Mammary epithelial cell (primary cell): ENCODE measurements at regions not wholly inside any gene's neighbourhood (a gene's known extent, or its start where the extent isn't known, plus 50 kb on each side); places are given as distances from the start of the nearest gene placed in this dataset.

Source experiments
- EZH2 ChIP-seq: IDR thresholded peaks from 2 replicates; pipeline ENCODE4 v1.6.1; 2012; ENCODE audit warnings: low read length, inconsistent platforms, borderline replicate concordance
- TF ChIP-seq, protein P1 (sequence below), 2 donors: IDR thresholded peaks in 1 of 2; conservative IDR thresholded peaks in 1 of 2; 2 replicates each; pipeline ENCODE4 v1.5.1; 2011 to 2012; ENCODE audit warnings: inconsistent platforms in 2 of 2, low read length in 2 of 2, mild to moderate bottlenecking in 2 of 2, control low read depth in 1 of 2, low read depth in 1 of 2; ENCODE audit not compliant: insufficient read depth in 1 of 2; ENCODE audit errors: extremely low read depth in 1 of 2

DNA sequence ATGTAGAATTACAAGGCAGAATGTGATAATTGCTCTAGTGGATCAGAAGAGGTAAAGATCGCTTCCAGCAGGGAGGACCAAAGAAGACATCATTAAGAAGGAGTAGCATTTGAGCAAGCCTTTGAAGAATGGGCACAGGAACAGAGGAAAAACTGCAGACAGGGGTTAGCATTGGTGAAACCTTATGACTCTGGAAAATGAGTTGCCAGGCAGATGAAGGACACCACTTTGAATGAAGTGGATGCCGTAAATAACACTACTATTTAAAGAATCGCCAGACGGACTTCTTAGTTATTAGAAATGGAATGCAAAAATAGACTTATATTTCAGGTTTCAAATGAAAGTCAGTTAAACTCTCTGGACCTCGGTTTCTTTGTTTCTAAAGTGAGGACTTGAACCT is 727.7 kb downstream of the USP25 start:
- no peak for TF ChIP-seq EZH2
- TF ChIP-seq, protein P1, sequence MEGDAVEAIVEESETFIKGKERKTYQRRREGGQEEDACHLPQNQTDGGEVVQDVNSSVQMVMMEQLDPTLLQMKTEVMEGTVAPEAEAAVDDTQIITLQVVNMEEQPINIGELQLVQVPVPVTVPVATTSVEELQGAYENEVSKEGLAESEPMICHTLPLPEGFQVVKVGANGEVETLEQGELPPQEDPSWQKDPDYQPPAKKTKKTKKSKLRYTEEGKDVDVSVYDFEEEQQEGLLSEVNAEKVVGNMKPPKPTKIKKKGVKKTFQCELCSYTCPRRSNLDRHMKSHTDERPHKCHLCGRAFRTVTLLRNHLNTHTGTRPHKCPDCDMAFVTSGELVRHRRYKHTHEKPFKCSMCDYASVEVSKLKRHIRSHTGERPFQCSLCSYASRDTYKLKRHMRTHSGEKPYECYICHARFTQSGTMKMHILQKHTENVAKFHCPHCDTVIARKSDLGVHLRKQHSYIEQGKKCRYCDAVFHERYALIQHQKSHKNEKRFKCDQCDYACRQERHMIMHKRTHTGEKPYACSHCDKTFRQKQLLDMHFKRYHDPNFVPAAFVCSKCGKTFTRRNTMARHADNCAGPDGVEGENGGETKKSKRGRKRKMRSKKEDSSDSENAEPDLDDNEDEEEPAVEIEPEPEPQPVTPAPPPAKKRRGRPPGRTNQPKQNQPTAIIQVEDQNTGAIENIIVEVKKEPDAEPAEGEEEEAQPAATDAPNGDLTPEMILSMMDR (conservative IDR thresholded peaks at IDR 0.05 in 1 of 2, IDR thresholded peaks at IDR 0.05 in 1 of 2; ENCODE audit: extremely low read depth in 1 of 2, insufficient read depth in 1 of 2, low read depth in 1 of 2, low read length in 2 of 2) = no peak
